Neural cell (in vitro differentiated cells): ENCODE measurements at regions not wholly inside any gene's neighbourhood (a gene's known extent, or its start where the extent isn't known, plus 50 kb on each side); places are given as distances from the start of the nearest gene placed in this dataset.

Experiments used
- H2AFZ ChIP-seq: fragments of 200-600, 300-800 bp; sonication (generic), shearing (Covaris generic); 2 replicates; pipeline ENCODE4 v1.6.0; 2014; ENCODE audit warnings: low read depth, mild to moderate bottlenecking, antibody characterized with exemption, low read length, moderate library complexity
- H3F3A ChIP-seq: fragments of 200-600 bp; shearing (Covaris generic); 2 replicates; pipeline ENCODE4 v1.6.1; 2016; ENCODE audit warnings: mild to moderate bottlenecking, moderate library complexity, mixed read lengths, antibody characterized with exemption, low read length; ENCODE audit not compliant: insufficient read depth, poor library complexity, severe bottlenecking
- H3K27ac ChIP-seq: fragments of 200-600, 300-800 bp; sonication (generic), shearing (Covaris generic); 2 replicates; pipeline ENCODE4 v1.5.1; 2014; ENCODE audit warnings: mild to moderate bottlenecking, low read length, moderate library complexity
- H3K27me3 ChIP-seq: fragments of 300-800, 200-600 bp; sonication (generic), shearing (Covaris generic); 2 replicates; pipeline ENCODE4 v1.6.0; 2014; ENCODE audit warnings: mild to moderate bottlenecking, low read depth, low read length, moderate library complexity; ENCODE audit not compliant: insufficient read depth
- H3K36me3 ChIP-seq: fragments of 300-800, 200-600 bp; sonication (generic), shearing (Covaris generic); 2 replicates; pipeline ENCODE4 v1.5.1; 2014; ENCODE audit warnings: mild to moderate bottlenecking, antibody characterized with exemption, low read length, moderate library complexity; ENCODE audit not compliant: insufficient read depth
- H3K4me2 ChIP-seq: fragments of 300-800, 200-600 bp; sonication (generic), shearing (Covaris generic); 2 replicates; pipeline ENCODE4 v1.6.0; 2014; ENCODE audit warnings: mild to moderate bottlenecking, low read length
- H3K4me3 ChIP-seq: fragments of 300-800, 200-600 bp; sonication (generic), shearing (Covaris generic); 2 replicates; pipeline ENCODE4 v1.5.1; 2014; ENCODE audit warnings: mild to moderate bottlenecking, low read length, moderate library complexity
- H3K79me2 ChIP-seq: fragments of 200-600 bp; shearing (Covaris generic); replicated peaks from 2 replicates; pipeline ENCODE4 v1.6.0; 2014; ENCODE audit warnings: mild to moderate bottlenecking, low read length, moderate library complexity; ENCODE audit not compliant: insufficient read depth
- H3K9ac ChIP-seq: fragments of 300-800, 200-600 bp; sonication (generic), shearing (Covaris generic); 2 replicates; pipeline ENCODE4 v1.6.1; 2016; ENCODE audit warnings: mild to moderate bottlenecking, low read length, mixed read lengths
- H3K9me2 ChIP-seq: fragments of 200-600 bp; shearing (Covaris generic); 2 replicates; pipeline ENCODE4 v1.6.1; 2016; ENCODE audit warnings: mild to moderate bottlenecking, low read length, mixed read lengths; ENCODE audit not compliant: insufficient read depth
- H3K9me3 ChIP-seq: fragments of 200-600, 300-800 bp; sonication (generic), shearing (Covaris generic); 2 replicates; pipeline ENCODE4 v1.6.1; 2016; ENCODE audit warnings: mild to moderate bottlenecking, mixed run types, low read length, moderate library complexity, mixed read lengths
- H4K20me1 ChIP-seq: fragments of 200-600 bp; shearing (Covaris generic); 2 replicates; pipeline ENCODE4 v1.6.1; 2016; ENCODE audit warnings: mild to moderate bottlenecking, mixed run types; ENCODE audit not compliant: insufficient read depth
- CTCF ChIP-seq: fragments of 450-650 bp; IDR thresholded peaks from 2 replicates; pipeline ENCODE4 v1.5.1; 2014; ENCODE audit warnings: antibody characterized with exemption, mild to moderate bottlenecking, moderate library complexity; ENCODE audit not compliant: poor library complexity, severe bottlenecking
- EP300 ChIP-seq: fragments of 450-650 bp; conservative IDR thresholded peaks from 2 replicates; pipeline ENCODE4 v1.6.1; 2014; ENCODE audit warnings: antibody characterized with exemption, mild to moderate bottlenecking, moderate library complexity; ENCODE audit not compliant: poor library complexity, severe bottlenecking
- EZH2 ChIP-seq: fragments of 200-600, 300-800 bp; shearing (Covaris generic), sonication (generic); IDR thresholded peaks from 2 replicates; pipeline ENCODE4 v1.6.1; 2014; ENCODE audit warnings: antibody characterized with exemption, low read length, borderline replicate concordance, mild to moderate bottlenecking; ENCODE audit not compliant: insufficient read depth, poor library complexity, severe bottlenecking
- MXI1 ChIP-seq: fragments of 450-650 bp; conservative IDR thresholded peaks from 2 replicates; pipeline ENCODE4 v1.6.1; 2014; ENCODE audit warnings: antibody characterized with exemption, mild to moderate bottlenecking; ENCODE audit not compliant: poor library complexity, severe bottlenecking
- POLR2AphosphoS5 ChIP-seq: IDR thresholded peaks from 2 replicates; pipeline ENCODE4 v1.6.1; 2012
- RAD21 ChIP-seq: fragments of 450-650 bp; conservative IDR thresholded peaks from 2 replicates; pipeline ENCODE4 v1.6.1; 2014; ENCODE audit warnings: antibody characterized with exemption, mild to moderate bottlenecking, moderate library complexity
- REST ChIP-seq: IDR thresholded peaks from 2 replicates; pipeline ENCODE4 v1.6.1; 2012; ENCODE audit warnings: borderline replicate concordance
- SMC3 ChIP-seq: fragments of 450-650 bp; conservative IDR thresholded peaks from 2 replicates; pipeline ENCODE4 v1.6.1; 2014; ENCODE audit warnings: antibody characterized with exemption, mild to moderate bottlenecking, moderate library complexity; ENCODE audit not compliant: poor library complexity
- TAF1 ChIP-seq: IDR thresholded peaks from 2 replicates; pipeline ENCODE4 v1.6.1; 2012; ENCODE audit warnings: low read depth

GRCh38 chr2:5060956-5061355 is 631.2 kb upstream of the SOX11 start:
- Histone ChIP-seq H3K27ac (no peak overlapping the region), H2AFZ (no peak overlapping the region), H4K20me1 (no peaks in the 10 kb centered on the region), H3K9me2 (no peaks in the 10 kb centered on the region), H3K4me3 (no peak overlapping the region), H3K36me3 (no peaks in the 10 kb centered on the region), H3K79me2 (no peaks in the 10 kb centered on the region), H3K4me2 (no peak overlapping the region), H3F3A (peaks cover 4% of the 10 kb centered on the region), H3K27me3 (no peaks in the 10 kb centered on the region), H3K9ac (no peak overlapping the region), H3K9me3 (no peaks in the 10 kb centered on the region)
- TF ChIP-seq REST: no peak
- TF ChIP-seq SMC3: no peak
- TF ChIP-seq EP300: no peak
- no peak for TF ChIP-seq POLR2AphosphoS5
- no peak for TF ChIP-seq EZH2
- no peak for TF ChIP-seq TAF1
- no peak for TF ChIP-seq MXI1
- no peak for TF ChIP-seq CTCF
- no peak for TF ChIP-seq RAD21

GRCh38 chr2:5064687-5065086 is 627.5 kb upstream of the SOX11 start:
- no peak overlapping the region for H3K4me2 ChIP-seq
- no peak overlapping the region for H3K4me3 ChIP-seq

More at GRCh38 chr2:5064687-5065086, 627.5 kb upstream of the SOX11 start:
- H3K27me3 ChIP-seq: no peaks in the 10 kb centered on the region
- H3K27ac ChIP-seq: peak overlapping the region; percentile 39
- H3K79me2 ChIP-seq: no peaks in the 10 kb centered on the region
- no peaks in the 10 kb centered on the region for H3F3A ChIP-seq
- no peak for TF ChIP-seq CTCF
- TF ChIP-seq POLR2AphosphoS5: no peak
- no peak for TF ChIP-seq TAF1
- no peak for TF ChIP-seq RAD21
- TF ChIP-seq MXI1: no peak
- no peak for TF ChIP-seq EP300
- TF ChIP-seq SMC3: no peak
- no peak for TF ChIP-seq REST
- TF ChIP-seq EZH2: no peak
- H3K36me3 ChIP-seq: no peaks in the 10 kb centered on the region
- H3K9ac ChIP-seq: no peak overlapping the region
- H3K9me3 ChIP-seq: no peaks in the 10 kb centered on the region
- no peak overlapping the region for H2AFZ ChIP-seq
- H3K9me2 ChIP-seq: no peaks in the 10 kb centered on the region
- H4K20me1 ChIP-seq: no peaks in the 10 kb centered on the region
